Coronary artery (tissue), 2 donors: ENCODE measurements at regions not wholly inside any gene's neighbourhood (a gene's known extent, or its start where the extent isn't known, plus 50 kb on each side); places are given as distances from the start of the nearest gene placed in this dataset.

ENCODE experiments used
- DNase-seq: peaks from one replicate; pipeline ENCODE4 v3.0.0-alpha.2; 2017; ENCODE audit warnings: low spot score
- H3K27ac ChIP-seq, 2 donors: fragments of 200-600 bp; sonication (generic); one replicate each; pipeline ENCODE4 v1.5.1; 2016 to 2019
- H3K4me3 ChIP-seq: fragments of 200-600 bp; sonication (generic); 2 replicates; pipeline ENCODE4 v1.5.1; 2016; ENCODE audit warnings: mild to moderate bottlenecking, moderate library complexity
- CTCF ChIP-seq: fragments of 200-600 bp; sonication (generic); IDR thresholded peaks from one replicate; pipeline ENCODE4 v1.5.1; 2019; ENCODE audit warnings: antibody characterized with exemption

GRCh38 chr6:11923621-11924020 is 88.5 kb upstream of the HIVEP1 start:
- Histone ChIP-seq H3K4me3 (no peak overlapping the region), H3K27ac (no peak overlapping the region)
- TF ChIP-seq CTCF: no peak
- DNase-seq: no peak

- no peak overlapping the region for H3K27ac ChIP-seq
- TF ChIP-seq CTCF: no peak
- no peak overlapping the region for H3K4me3 ChIP-seq
- no peak for DNase-seq
Measured at GRCh38 chr6:11922901-11923300, 89.2 kb upstream of the HIVEP1 start.

- TF ChIP-seq CTCF: no peak
- H3K4me3 ChIP-seq: no peak overlapping the region
- no peak for DNase-seq
- peak overlapping the region in 1 of 2 donors; percentile 20 for H3K27ac ChIP-seq
Measured at GRCh38 chr6:11921751-11922150, 90.4 kb upstream of the HIVEP1 start.

- peak; percentile 80 for DNase-seq
- Histone ChIP-seq H3K4me3 (no peak overlapping the region), H3K27ac (peak overlapping the region; percentile 36 to 50)
- TF ChIP-seq CTCF: no peak
Measured at GRCh38 chr6:11921017-11921438, 91.1 kb upstream of the HIVEP1 start.

GRCh38 chr6:11920566-11920965 is 91.5 kb upstream of the HIVEP1 start:
- TF ChIP-seq CTCF: no peak
- Histone ChIP-seq H3K4me3 (no peak overlapping the region), H3K27ac (peak overlapping the region; percentile 24 to 50)
- no peak for DNase-seq

- H3K27ac ChIP-seq: no peak overlapping the region
- no peak for DNase-seq
- no peak for TF ChIP-seq CTCF
- H3K4me3 ChIP-seq: no peak overlapping the region
Measured at GRCh38 chr6:11919771-11920440, 92.2 kb upstream of the HIVEP1 start.

- H3K27ac ChIP-seq: no peak overlapping the region
- TF ChIP-seq CTCF: no peak
- no peak for DNase-seq
- H3K4me3 ChIP-seq: no peak overlapping the region
Measured at GRCh38 chr6:11918739-11919605, 93.1 kb upstream of the HIVEP1 start.
